Caco-2 (cell line): ENCODE measurements at regions not wholly inside any gene's neighbourhood (a gene's known extent, or its start where the extent isn't known, plus 50 kb on each side); places are given as distances from the start of the nearest gene placed in this dataset.

ENCODE experiments used
- BruUV-seq: library from RNA; stranded (reverse); fragments of 400-500 nt; replicated peaks from 2 replicates; lab custom pipeline; 2021; lab: Mats Ljungman, UMichigan
- CTCF ChIA-PET: fragments of 300-600 bp; sonication (Branson Sonifier 250); formaldehyde crosslinking; loops from one replicate; lab custom pipeline; 2022; ENCODE audit warnings: antibody characterized with exemption; lab: Charles Lee
- POLR2A ChIA-PET: fragments of 300-600 bp; sonication (Branson Sonifier 250); formaldehyde crosslinking; loops from one replicate; lab custom pipeline; 2022; ENCODE audit warnings: antibody characterized with exemption; lab: Charles Lee
- DNase-seq, 2 experiments: peaks; one replicate each; pipeline versions ENCODE4 v3.0.0 to v3.0.0-alpha.2; 2020 to 2022
- H3K27me3 ChIP-seq: replicated peaks from 2 replicates; pipeline ENCODE4 v1.6.0; 2011; ENCODE audit warnings: low read length; ENCODE audit not compliant: control insufficient read depth, insufficient read depth
- H3K36me3 ChIP-seq: 2 replicates; pipeline ENCODE4 v1.5.1; 2011; ENCODE audit warnings: low read length; ENCODE audit not compliant: control insufficient read depth, insufficient read depth
- H3K4me1 ChIP-seq: fragments of 250-450 bp; sonication (Bioruptor Pico); 2 replicates; pipeline ENCODE4 v1.5.1; 2020; ENCODE audit warnings: mild to moderate bottlenecking
- H3K4me3 ChIP-seq: 2 replicates; pipeline ENCODE4 v1.5.1; 2011; ENCODE audit warnings: low read depth, mild to moderate bottlenecking, control low read depth, low read length
- H3K9me3 ChIP-seq: fragments of 250-450 bp; sonication (Bioruptor Pico); 2 replicates; pipeline ENCODE4 v1.5.1; 2020; ENCODE audit warnings: mild to moderate bottlenecking, moderate library complexity
- H3K27ac Mint-ChIP-seq: one replicate; pipeline ENCODE4 v1.8.0; 2022; ENCODE audit warnings: mixed read lengths; ENCODE audit not compliant: unreplicated experiment
- H3K27me3 Mint-ChIP-seq: one replicate; pipeline ENCODE4 v1.8.0; 2022; ENCODE audit warnings: mixed read lengths; ENCODE audit not compliant: insufficient read depth, unreplicated experiment
- H3K36me3 Mint-ChIP-seq: one replicate; pipeline ENCODE4 v1.8.0; 2022; ENCODE audit warnings: mild to moderate bottlenecking, mixed read lengths; ENCODE audit not compliant: insufficient read depth, unreplicated experiment
- H3K4me1 Mint-ChIP-seq: one replicate; pipeline ENCODE4 v1.8.0; 2022; ENCODE audit warnings: low read depth, mixed read lengths; ENCODE audit not compliant: unreplicated experiment
- H3K4me3 Mint-ChIP-seq: one replicate; pipeline ENCODE4 v1.8.0; 2022; ENCODE audit warnings: mild to moderate bottlenecking, moderate library complexity, mixed read lengths; ENCODE audit not compliant: unreplicated experiment
- H3K9me3 Mint-ChIP-seq: one replicate; pipeline ENCODE4 v1.8.0; 2022; ENCODE audit warnings: mixed read lengths; ENCODE audit not compliant: unreplicated experiment
- intact Hi-C: fragments of 100-400 bp; cut with micrococcal nuclease; formaldehyde crosslinking; loops from one replicate; pipeline ENCODE4 v1.10.0; 2022; ENCODE audit not compliant: unreplicated experiment
- TF ChIP-seq, protein P1 (sequence below), 2 experiments: fragments of 200-600 bp in 1 of 2; IDR thresholded peaks; 1 replicate in 1 of 2; 2 replicates in 1 of 2; pipeline versions ENCODE4 v1.5.1 to v1.8.0; 2011 to 2022; ENCODE audit warnings: antibody characterized with exemption in 1 of 2, control low read depth in 1 of 2, inconsistent platforms in 1 of 2, low read depth in 1 of 2, low read length in 1 of 2, mild to moderate bottlenecking in 1 of 2, moderate library complexity in 1 of 2; ENCODE audit not compliant: insufficient read depth in 1 of 2, severe bottlenecking in 1 of 2, unreplicated experiment in 1 of 2

GRCh38 chr2:213225866-213226265 lies 58.4 kb upstream of the SPAG16 start:
- CTCF ChIA-PET, result no interaction called here
- H3K4me1 Mint-ChIP-seq, result no peaks in the 10 kb centered on the region
- Histone ChIP-seq H3K4me3 (no peak overlapping the region), H3K9me3 (no peaks in the 10 kb centered on the region), H3K4me1 (no peaks in the 10 kb centered on the region), H3K36me3 (no peaks in the 10 kb centered on the region), H3K27me3 (no peaks in the 10 kb centered on the region)
- no peak overlapping the region for H3K27ac Mint-ChIP-seq
- DNase-seq, result no peak
- H3K4me3 Mint-ChIP-seq, result no peak overlapping the region
- H3K27me3 Mint-ChIP-seq, result no peaks in the 10 kb centered on the region
- no TSS peak for BruUV-seq
- no peaks in the 10 kb centered on the region for H3K36me3 Mint-ChIP-seq
- POLR2A ChIA-PET, result no interaction called here
- no peaks in the 10 kb centered on the region for H3K9me3 Mint-ChIP-seq
- TF ChIP-seq, protein P1, sequence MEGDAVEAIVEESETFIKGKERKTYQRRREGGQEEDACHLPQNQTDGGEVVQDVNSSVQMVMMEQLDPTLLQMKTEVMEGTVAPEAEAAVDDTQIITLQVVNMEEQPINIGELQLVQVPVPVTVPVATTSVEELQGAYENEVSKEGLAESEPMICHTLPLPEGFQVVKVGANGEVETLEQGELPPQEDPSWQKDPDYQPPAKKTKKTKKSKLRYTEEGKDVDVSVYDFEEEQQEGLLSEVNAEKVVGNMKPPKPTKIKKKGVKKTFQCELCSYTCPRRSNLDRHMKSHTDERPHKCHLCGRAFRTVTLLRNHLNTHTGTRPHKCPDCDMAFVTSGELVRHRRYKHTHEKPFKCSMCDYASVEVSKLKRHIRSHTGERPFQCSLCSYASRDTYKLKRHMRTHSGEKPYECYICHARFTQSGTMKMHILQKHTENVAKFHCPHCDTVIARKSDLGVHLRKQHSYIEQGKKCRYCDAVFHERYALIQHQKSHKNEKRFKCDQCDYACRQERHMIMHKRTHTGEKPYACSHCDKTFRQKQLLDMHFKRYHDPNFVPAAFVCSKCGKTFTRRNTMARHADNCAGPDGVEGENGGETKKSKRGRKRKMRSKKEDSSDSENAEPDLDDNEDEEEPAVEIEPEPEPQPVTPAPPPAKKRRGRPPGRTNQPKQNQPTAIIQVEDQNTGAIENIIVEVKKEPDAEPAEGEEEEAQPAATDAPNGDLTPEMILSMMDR (IDR thresholded peaks at IDR 0.05; ENCODE audit: insufficient read depth in 1 of 2, low read depth in 1 of 2, low read length in 1 of 2, severe bottlenecking in 1 of 2, unreplicated experiment in 1 of 2), result no peak
- intact Hi-C loops, result no loop called here

GRCh38 chr2:213227458-213227857 lies 56.8 kb upstream of the SPAG16 start:
- no peak for DNase-seq
- CTCF ChIA-PET, result no interaction called here
- no peaks in the 10 kb centered on the region for H3K27me3 ChIP-seq

DNA sequence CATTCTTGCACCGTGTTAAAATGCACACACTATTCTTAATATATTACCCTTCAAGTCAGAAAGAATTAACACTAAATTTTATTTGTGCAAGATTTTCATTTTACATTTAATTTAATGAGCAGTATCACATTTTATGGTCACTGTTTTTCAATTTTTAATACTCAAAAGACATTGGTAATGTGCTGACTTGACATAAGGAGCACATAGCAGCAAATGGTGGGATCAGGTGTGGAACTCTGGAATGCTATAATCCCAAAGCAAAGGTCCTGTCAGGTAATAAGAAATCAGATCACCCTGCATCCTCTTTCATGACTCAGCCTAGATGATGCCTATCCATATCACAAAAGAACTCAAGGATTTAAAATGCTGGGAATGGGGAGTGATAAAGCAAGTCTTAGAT lies 55.6 kb upstream of the SPAG16 start:
- no peaks in the 10 kb centered on the region for H3K36me3 Mint-ChIP-seq
- H3K4me1 Mint-ChIP-seq, result peaks cover 7% of the 10 kb centered on the region
- POLR2A ChIA-PET, result no interaction called here
- H3K9me3 Mint-ChIP-seq, result no peaks in the 10 kb centered on the region
- H3K27me3 Mint-ChIP-seq, result no peaks in the 10 kb centered on the region
- no peaks in the 10 kb centered on the region for H3K36me3 ChIP-seq
- no TSS peak for BruUV-seq
- no peak overlapping the region for H3K27ac Mint-ChIP-seq
- H3K9me3 ChIP-seq, result no peaks in the 10 kb centered on the region
- DNase-seq, result no peak
- intact Hi-C loops, result no loop called here
- H3K27me3 ChIP-seq, result no peaks in the 10 kb centered on the region
- peaks cover 4% of the 10 kb centered on the region; the same call in 1 of the 2 replicates for H3K4me1 ChIP-seq
- no peak overlapping the region for H3K4me3 Mint-ChIP-seq
- TF ChIP-seq, protein P1 (IDR thresholded peaks at IDR 0.05; ENCODE audit: insufficient read depth in 1 of 2, low read depth in 1 of 2, low read length in 1 of 2, severe bottlenecking in 1 of 2, unreplicated experiment in 1 of 2), result no peak
- CTCF ChIA-PET, result no interaction called here
- H3K4me3 ChIP-seq, result no peak overlapping the region

More at GRCh38 chr2:213227458-213227857, 56.8 kb upstream of the SPAG16 start:
- H3K27ac Mint-ChIP-seq, result no peak overlapping the region
- no peaks in the 10 kb centered on the region for H3K36me3 Mint-ChIP-seq
- no peak overlapping the region for H3K4me3 ChIP-seq
- no peaks in the 10 kb centered on the region for H3K9me3 Mint-ChIP-seq
- no peaks in the 10 kb centered on the region for H3K27me3 Mint-ChIP-seq
- H3K4me3 Mint-ChIP-seq, result no peak overlapping the region
- POLR2A ChIA-PET, result no interaction called here
- BruUV-seq, result no TSS peak
- intact Hi-C loops, result no loop called here
- H3K4me1 Mint-ChIP-seq, result no peaks in the 10 kb centered on the region
- H3K36me3 ChIP-seq, result no peaks in the 10 kb centered on the region
- H3K9me3 ChIP-seq, result no peaks in the 10 kb centered on the region
- TF ChIP-seq, protein P1 (IDR thresholded peaks at IDR 0.05; ENCODE audit: insufficient read depth in 1 of 2, low read depth in 1 of 2, low read length in 1 of 2, severe bottlenecking in 1 of 2, unreplicated experiment in 1 of 2), result no peak
- H3K4me1 ChIP-seq, result no peaks in the 10 kb centered on the region
